Mesendoderm (in vitro differentiated cells): ENCODE measurements at regions not wholly inside any gene's neighbourhood (a gene's known extent, or its start where the extent isn't known, plus 50 kb on each side); places are given as distances from the start of the nearest gene placed in this dataset.

Experiments
- DNase-seq: peaks from one replicate; pipeline ENCODE4 v3.0.0; 2013
- H2AK5ac ChIP-seq: 2 replicates; pipeline ENCODE4 v1.6.1; 2013; ENCODE audit warnings: low read length, inconsistent platforms
- H2BK120ac ChIP-seq: 2 replicates; pipeline ENCODE4 v1.6.1; 2013; ENCODE audit warnings: low read depth, mild to moderate bottlenecking, low read length, moderate library complexity, mixed read lengths
- H2BK15ac ChIP-seq: replicated peaks from 2 replicates; pipeline ENCODE4 v1.6.1; 2013; ENCODE audit warnings: low read depth, mild to moderate bottlenecking, moderate library complexity
- H2BK5ac ChIP-seq: 2 replicates; pipeline ENCODE4 v1.6.1; 2013; ENCODE audit warnings: low read length, inconsistent platforms
- H3K18ac ChIP-seq: 2 replicates; pipeline ENCODE4 v1.6.1; 2013; ENCODE audit warnings: mild to moderate bottlenecking, low read length, mixed read lengths
- H3K23ac ChIP-seq: one replicate; pipeline ENCODE4 v1.6.1; 2013; ENCODE audit warnings: low read length
- H3K27ac ChIP-seq: 2 replicates; pipeline ENCODE4 v1.5.1; 2013; ENCODE audit warnings: low read depth, mild to moderate bottlenecking, inconsistent platforms, low read length, moderate library complexity
- H3K27me3 ChIP-seq: 2 replicates; pipeline ENCODE4 v1.6.1; 2013; ENCODE audit warnings: low read length, control low read depth, mild to moderate bottlenecking, inconsistent platforms; ENCODE audit not compliant: insufficient read depth, poor library complexity
- H3K36me3 ChIP-seq: 2 replicates; pipeline ENCODE4 v1.6.1; 2013; ENCODE audit warnings: low read length, inconsistent platforms; ENCODE audit not compliant: control insufficient read depth, insufficient read depth
- H3K4ac ChIP-seq: one replicate; pipeline ENCODE4 v1.6.1; 2013; ENCODE audit warnings: low read depth, mild to moderate bottlenecking, low read length, moderate library complexity
- H3K4me1 ChIP-seq: 2 replicates; pipeline ENCODE4 v1.6.1; 2013; ENCODE audit warnings: low read depth, low read length, inconsistent platforms; ENCODE audit not compliant: control insufficient read depth
- H3K4me2 ChIP-seq: 2 replicates; pipeline ENCODE4 v1.6.1; 2013; ENCODE audit warnings: low read length
- H3K4me3 ChIP-seq: 2 replicates; pipeline ENCODE4 v1.5.1; 2013; ENCODE audit warnings: mild to moderate bottlenecking, low read length
- H3K56ac ChIP-seq: one replicate; pipeline ENCODE4 v1.6.1; 2013; ENCODE audit warnings: low read length
- H3K79me1 ChIP-seq: 2 replicates; pipeline ENCODE4 v1.6.1; 2013; ENCODE audit warnings: low read length, inconsistent platforms
- H3K79me2 ChIP-seq: 2 replicates; pipeline ENCODE4 v1.6.1; 2013; ENCODE audit warnings: mild to moderate bottlenecking, low read length; ENCODE audit not compliant: control insufficient read depth, insufficient read depth
- H3K9ac ChIP-seq: 2 replicates; pipeline ENCODE4 v1.6.1; 2013; ENCODE audit warnings: low read length, inconsistent platforms
- H4K5ac ChIP-seq: one replicate; pipeline ENCODE4 v1.6.1; 2013; ENCODE audit warnings: low read length
- H4K8ac ChIP-seq: one replicate; pipeline ENCODE4 v1.6.1; 2013; ENCODE audit warnings: low read depth, mild to moderate bottlenecking, control low read depth, low read length, moderate library complexity
- WGBS: extraction: QIAGEN DNeasy Blood & Tissue Kit; methylation state at CpG from one replicate; pipeline ENCODE4 v1.1.7; 2013; ENCODE audit warnings: low lambda C conversion rate, missing lambda C conversion rate; ENCODE audit not compliant: insufficient coverage; ENCODE audit errors: extremely low coverage; 5-methylcytosine and 5-hydroxymethylcytosine counted together

- Histone ChIP-seq H4K5ac (no peak overlapping the region), H3K4ac (no peak overlapping the region)
These were observed 132.5 kb upstream of the DPT start for GRCh38 chr1:168861421-168862004.

GRCh38 chr1:168863772-168864171 lies 134.8 kb upstream of the DPT start:
- no peak overlapping the region for H3K9ac ChIP-seq
- DNase-seq, result no peak
- no peak overlapping the region for H2BK15ac ChIP-seq
- H3K79me2 ChIP-seq, result no peaks in the 10 kb centered on the region
- no peak overlapping the region for H3K18ac ChIP-seq
- no peak overlapping the region for H3K56ac ChIP-seq
- no peak overlapping the region for H3K4me3 ChIP-seq
- no peak overlapping the region for H4K5ac ChIP-seq
- H3K27ac ChIP-seq, result no peak overlapping the region
- H4K8ac ChIP-seq, result no peak overlapping the region
- no peak overlapping the region for H3K4me2 ChIP-seq
- no peak overlapping the region for H3K23ac ChIP-seq
- H3K4ac ChIP-seq, result no peak overlapping the region
- H3K36me3 ChIP-seq, result no peaks in the 10 kb centered on the region
- H2BK120ac ChIP-seq, result no peak overlapping the region
- no CpG with 5 or more reads among the region's 5 CpGs for WGBS
- H2BK5ac ChIP-seq, result no peak overlapping the region
- no peak overlapping the region for H2AK5ac ChIP-seq
- no peaks in the 10 kb centered on the region for H3K27me3 ChIP-seq
- no peaks in the 10 kb centered on the region for H3K79me1 ChIP-seq
- H3K4me1 ChIP-seq, result no peaks in the 10 kb centered on the region

More at GRCh38 chr1:168861421-168862004, 132.5 kb upstream of the DPT start:
- Histone ChIP-seq H3K9ac (no peak overlapping the region), H3K56ac (no peak overlapping the region), H2BK120ac (no peak overlapping the region), H3K18ac (no peak overlapping the region), H3K4me1 (no peaks in the 10 kb centered on the region), H3K4me2 (no peak overlapping the region), H3K23ac (no peak overlapping the region), H2BK15ac (no peak overlapping the region), H2AK5ac (no peak overlapping the region), H3K27ac (no peak overlapping the region), H3K79me1 (no peaks in the 10 kb centered on the region), H3K36me3 (no peaks in the 10 kb centered on the region), H3K27me3 (no peaks in the 10 kb centered on the region), H3K4me3 (no peak overlapping the region), H2BK5ac (no peak overlapping the region), H3K79me2 (no peaks in the 10 kb centered on the region), H4K8ac (no peak overlapping the region)
- DNase-seq, result no peak

GRCh38 chr1:168864266-168864665 lies 135.3 kb upstream of the DPT start:
- H3K27ac ChIP-seq, result no peak overlapping the region
- no peak overlapping the region for H3K4me2 ChIP-seq

GRCh38 chr1:168865850-168866620 lies 137.0 kb upstream of the DPT start:
- Histone ChIP-seq H3K79me1 (no peaks in the 10 kb centered on the region), H4K8ac (no peak overlapping the region), H3K18ac (no peak overlapping the region), H3K4me1 (no peaks in the 10 kb centered on the region), H3K4ac (no peak overlapping the region), H3K36me3 (no peaks in the 10 kb centered on the region), H3K79me2 (no peaks in the 10 kb centered on the region), H3K4me3 (no peak overlapping the region), H2BK5ac (no peak overlapping the region), H4K5ac (no peak overlapping the region), H2BK15ac (no peak overlapping the region), H3K56ac (no peak overlapping the region), H2AK5ac (no peak overlapping the region), H3K4me2 (no peak overlapping the region), H3K27me3 (no peaks in the 10 kb centered on the region), H2BK120ac (no peak overlapping the region), H3K23ac (no peak overlapping the region), H3K27ac (no peak overlapping the region), H3K9ac (no peak overlapping the region)
- DNase-seq, result no peak
- no CpG with 5 or more reads among the region's 4 CpGs for WGBS

More at GRCh38 chr1:168864266-168864665, 135.3 kb upstream of the DPT start:
- no peak overlapping the region for H3K18ac ChIP-seq
- H4K5ac ChIP-seq, result no peak overlapping the region
- H3K9ac ChIP-seq, result no peak overlapping the region
- no peak overlapping the region for H4K8ac ChIP-seq
- no peak for DNase-seq
- H3K79me1 ChIP-seq, result no peaks in the 10 kb centered on the region
- no peak overlapping the region for H3K4me3 ChIP-seq
- no peak overlapping the region for H3K4ac ChIP-seq
- H2AK5ac ChIP-seq, result no peak overlapping the region
- H2BK5ac ChIP-seq, result no peak overlapping the region
- H3K27me3 ChIP-seq, result no peaks in the 10 kb centered on the region
- H3K4me1 ChIP-seq, result no peaks in the 10 kb centered on the region
- H3K79me2 ChIP-seq, result no peaks in the 10 kb centered on the region
- no peak overlapping the region for H3K23ac ChIP-seq
- H2BK120ac ChIP-seq, result no peak overlapping the region
- no peaks in the 10 kb centered on the region for H3K36me3 ChIP-seq
- no peak overlapping the region for H2BK15ac ChIP-seq
- no peak overlapping the region for H3K56ac ChIP-seq

GRCh38 chr1:168867941-168868634 lies 139.1 kb upstream of the DPT start:
- H3K27ac ChIP-seq, result no peak overlapping the region
- H2BK15ac ChIP-seq, result no peak overlapping the region
- no peak for DNase-seq
- H3K79me2 ChIP-seq, result no peaks in the 10 kb centered on the region
- no peak overlapping the region for H3K4ac ChIP-seq
- no peak overlapping the region for H4K5ac ChIP-seq
- no peak overlapping the region for H4K8ac ChIP-seq
- no peak overlapping the region for H3K18ac ChIP-seq
- H3K4me3 ChIP-seq, result no peak overlapping the region
- no peak overlapping the region for H3K23ac ChIP-seq
- H3K4me2 ChIP-seq, result no peak overlapping the region
- no peaks in the 10 kb centered on the region for H3K4me1 ChIP-seq
- H3K36me3 ChIP-seq, result no peaks in the 10 kb centered on the region
- H3K9ac ChIP-seq, result no peak overlapping the region
- no peak overlapping the region for H2BK120ac ChIP-seq
- H3K56ac ChIP-seq, result no peak overlapping the region
- no peaks in the 10 kb centered on the region for H3K79me1 ChIP-seq
- no peak overlapping the region for H2BK5ac ChIP-seq
- no peak overlapping the region for H2AK5ac ChIP-seq
- no CpG with 5 or more reads among the region's 4 CpGs for WGBS
- no peaks in the 10 kb centered on the region for H3K27me3 ChIP-seq
